Fibroblast of the aortic adventitia (primary cell): ENCODE measurements at regions not wholly inside any gene's neighbourhood (a gene's known extent, or its start where the extent isn't known, plus 50 kb on each side); places are given as distances from the start of the nearest gene placed in this dataset.

Source experiments
- DNase-seq: peaks from one replicate; pipeline ENCODE4 v3.0.0-alpha.2; 2010; ENCODE audit warnings: low read depth
- H3K4me3 ChIP-seq: 2 replicates; pipeline ENCODE4 v1.5.1; 2011; ENCODE audit warnings: low read depth, mild to moderate bottlenecking, control low read depth, low read length, moderate library complexity
- CTCF ChIP-seq: IDR thresholded peaks from 2 replicates; pipeline ENCODE4 v1.5.1; 2011; ENCODE audit warnings: mild to moderate bottlenecking, low read length, control low read depth, inconsistent platforms; ENCODE audit not compliant: insufficient read depth

GRCh38 chr14:43481864-43482263 lies 1025.2 kb downstream of the FSCB start:
- no peak for TF ChIP-seq CTCF

GRCh38 chr14:43480976-43481375 lies 1026.1 kb downstream of the FSCB start:
- no peak for DNase-seq
- TF ChIP-seq CTCF = no peak
- no peak overlapping the region for H3K4me3 ChIP-seq

More at GRCh38 chr14:43481864-43482263, 1025.2 kb downstream of the FSCB start:
- no peak for DNase-seq
- H3K4me3 ChIP-seq = no peak overlapping the region

GRCh38 chr14:43479596-43480195 lies 1027.4 kb downstream of the FSCB start:
- H3K4me3 ChIP-seq = no peak overlapping the region
- no peak for TF ChIP-seq CTCF

GRCh38 chr14:43476822-43477221 lies 1030.3 kb downstream of the FSCB start:
- DNase-seq = no peak
- no peak overlapping the region for H3K4me3 ChIP-seq
- TF ChIP-seq CTCF = no peak

More at GRCh38 chr14:43479596-43480195, 1027.4 kb downstream of the FSCB start:
- no peak for DNase-seq

GRCh38 chr14:43475757-43476156 lies 1031.3 kb downstream of the FSCB start:
- no peak for DNase-seq
- no peak for TF ChIP-seq CTCF
- H3K4me3 ChIP-seq = no peak overlapping the region

GRCh38 chr14:43471595-43471994 lies 1035.5 kb downstream of the FSCB start:
- DNase-seq = no peak
- no peak for TF ChIP-seq CTCF
- H3K4me3 ChIP-seq = no peak overlapping the region

GRCh38 chr14:43464968-43465367 lies 1042.1 kb downstream of the FSCB start:
- H3K4me3 ChIP-seq = no peak overlapping the region
- TF ChIP-seq CTCF = no peak
- DNase-seq = no peak
